HAP-1 (cell line): ENCODE measurements at regions not wholly inside any gene's neighbourhood (a gene's known extent, or its start where the extent isn't known, plus 50 kb on each side); places are given as distances from the start of the nearest gene placed in this dataset.

Source experiments
- DNase-seq, 2 experiments: peaks; one replicate each; pipeline ENCODE4 v3.0.0-alpha.2; 2016 to 2020; ENCODE audit warnings: low spot score in 2 of 2
- H3K27me3 ChIP-seq: fragments of 250-450 bp; sonication (Bioruptor Pico); 2 replicates; pipeline ENCODE4 v1.5.1; 2020; ENCODE audit warnings: low read depth, mild to moderate bottlenecking, moderate library complexity
- H3K36me3 ChIP-seq: fragments of 250-450 bp; sonication (Bioruptor Pico); replicated peaks from 2 replicates; pipeline ENCODE4 v1.5.1; 2020; ENCODE audit warnings: mild to moderate bottlenecking
- H3K4me1 ChIP-seq: fragments of 250-450 bp; sonication (Bioruptor Pico); 2 replicates; pipeline ENCODE4 v1.5.1; 2020; ENCODE audit warnings: mild to moderate bottlenecking
- H3K4me3 ChIP-seq: fragments of 250-450 bp; sonication (Bioruptor Pico); 2 replicates; pipeline ENCODE4 v1.5.1; 2020; ENCODE audit warnings: mild to moderate bottlenecking, moderate library complexity
- H3K9me3 ChIP-seq: fragments of 250-450 bp; sonication (Bioruptor Pico); 2 replicates; pipeline ENCODE4 v1.5.1; 2020; ENCODE audit warnings: mild to moderate bottlenecking, moderate library complexity
- in situ Hi-C: fragments of 300-500 bp; cut with MboI; formaldehyde crosslinking; loops from 3 replicates; pipeline ENCODE4 v1.14.3; 2020; ENCODE audit warnings: low sequenced_read_pairs, inconsistent platforms, mixed read lengths

DNA sequence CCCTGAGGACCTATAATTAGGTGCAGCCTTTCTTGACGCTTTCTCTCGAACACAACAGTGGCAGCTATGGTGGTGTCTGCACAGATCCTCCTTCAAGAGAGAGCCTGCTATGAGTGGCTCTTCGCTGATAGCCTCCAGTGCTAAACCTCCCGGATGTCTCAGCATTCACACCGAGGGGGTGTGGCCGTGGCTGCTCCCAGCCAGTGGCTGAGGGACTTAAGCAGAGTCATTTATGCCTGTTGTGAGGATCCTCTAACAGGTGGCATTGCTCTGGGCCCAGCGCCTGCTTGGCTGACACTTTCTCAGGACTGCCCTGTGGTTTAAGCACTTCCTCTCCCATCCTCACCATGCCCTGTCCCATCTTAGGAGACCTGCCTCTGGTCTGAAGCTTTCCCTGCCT is 592.0 kb upstream of the LRRTM1 start:
- H3K4me1 ChIP-seq = peaks cover 15% of the 10 kb centered on the region
- no peak overlapping the region for H3K4me3 ChIP-seq
- no peaks in the 10 kb centered on the region for H3K27me3 ChIP-seq
- no peak for DNase-seq
- in situ Hi-C loops = no loop called here
- no peaks in the 10 kb centered on the region for H3K36me3 ChIP-seq
- no peaks in the 10 kb centered on the region for H3K9me3 ChIP-seq

DNA sequence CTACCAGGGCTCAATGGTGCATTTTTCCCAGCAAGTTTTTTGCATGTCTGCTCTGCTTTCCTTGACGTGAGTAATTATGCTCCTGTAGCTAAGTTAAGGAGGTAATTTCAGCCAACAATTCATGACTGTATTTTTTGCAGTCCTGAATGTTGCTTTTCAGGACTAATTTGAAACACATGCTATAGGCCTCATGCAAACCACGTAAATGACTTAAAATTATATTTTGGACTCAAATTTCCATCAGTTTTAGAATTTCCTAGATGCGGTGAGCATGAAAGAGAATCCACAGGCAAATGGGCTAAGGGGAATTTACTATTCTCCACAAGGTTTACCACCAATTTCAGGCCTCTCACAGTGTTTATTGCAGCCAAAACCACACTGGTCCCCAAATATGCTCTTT is 589.9 kb upstream of the LRRTM1 start:
- Histone ChIP-seq H3K27me3 (no peaks in the 10 kb centered on the region), H3K4me3 (no peak overlapping the region), H3K9me3 (no peaks in the 10 kb centered on the region), H3K4me1 (peaks cover 15% of the 10 kb centered on the region), H3K36me3 (no peaks in the 10 kb centered on the region)
- DNase-seq = no peak
- in situ Hi-C loops = no loop called here

DNA sequence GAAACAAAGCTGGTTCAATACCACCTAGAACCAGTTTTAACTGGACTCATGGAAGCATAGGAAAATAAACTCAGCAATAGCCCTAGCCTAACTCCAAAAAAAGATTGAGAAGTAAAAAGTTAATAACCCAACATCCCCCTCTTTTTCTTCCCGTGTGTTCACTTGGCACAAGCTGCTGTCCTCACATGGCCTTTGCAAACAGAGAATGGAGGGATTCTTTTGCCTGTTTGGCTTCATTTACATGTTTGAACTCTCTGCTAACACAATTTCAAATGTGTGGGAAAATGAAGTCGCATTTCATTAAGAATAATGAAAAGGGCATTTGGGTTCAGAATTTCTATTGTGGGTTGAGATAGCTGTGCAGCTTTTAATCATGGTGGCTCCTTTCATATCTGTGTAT is 589.2 kb upstream of the LRRTM1 start:
- Histone ChIP-seq H3K27me3 (no peaks in the 10 kb centered on the region), H3K36me3 (no peaks in the 10 kb centered on the region), H3K4me3 (no peak overlapping the region), H3K4me1 (peaks cover 15% of the 10 kb centered on the region), H3K9me3 (no peaks in the 10 kb centered on the region)
- in situ Hi-C loops = no loop called here
- DNase-seq = peak; percentile 9 to 32

DNA sequence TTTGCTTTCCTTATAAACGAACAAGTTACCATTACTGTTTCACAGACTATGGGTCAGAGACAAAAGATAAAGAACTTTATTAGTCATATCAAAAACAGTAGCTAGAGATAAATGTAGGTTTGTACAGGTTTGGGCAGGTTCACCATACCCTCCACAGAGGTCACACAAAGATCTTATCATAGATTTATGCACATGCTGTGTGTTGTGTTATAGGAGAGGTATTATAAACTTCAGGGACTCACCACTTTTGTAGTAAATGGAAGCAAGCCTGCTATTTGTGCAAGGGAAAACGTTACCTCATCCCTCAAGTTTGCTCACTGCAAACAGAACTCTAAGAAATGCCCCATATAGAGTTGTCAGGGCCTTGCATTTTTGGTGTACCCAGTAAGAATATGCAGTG is 584.5 kb upstream of the LRRTM1 start:
- in situ Hi-C loops = no loop called here
- Histone ChIP-seq H3K27me3 (no peaks in the 10 kb centered on the region), H3K9me3 (no peaks in the 10 kb centered on the region), H3K4me1 (peaks cover 22% of the 10 kb centered on the region), H3K36me3 (no peaks in the 10 kb centered on the region), H3K4me3 (no peak overlapping the region)
- DNase-seq = no peak

DNA sequence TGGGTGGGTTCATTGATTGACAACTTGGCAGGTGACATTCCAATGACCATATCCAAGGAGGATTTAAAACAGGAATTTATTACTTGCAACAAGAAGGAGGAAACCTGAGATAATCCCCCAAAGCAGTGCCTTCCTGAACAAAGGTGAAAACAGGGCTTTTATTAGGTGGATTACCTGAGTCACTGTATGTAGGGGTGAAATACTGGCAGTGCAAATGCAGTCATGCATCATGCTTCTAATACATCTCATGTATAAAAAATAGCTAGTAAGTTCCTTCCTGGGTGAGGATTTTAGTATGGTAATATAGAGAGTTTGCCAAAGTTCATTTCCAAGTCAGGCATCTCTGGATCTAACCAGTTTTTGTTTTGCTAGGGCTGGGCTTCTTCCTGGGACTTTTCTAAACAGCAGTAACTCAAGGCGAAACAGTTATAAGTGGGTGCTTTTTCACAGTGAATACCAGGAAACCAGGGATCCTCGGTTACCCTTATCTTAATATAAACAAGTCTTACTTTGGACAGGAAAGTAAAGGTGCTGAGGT is 583.4 kb upstream of the LRRTM1 start:
- H3K27me3 ChIP-seq = no peaks in the 10 kb centered on the region
- peaks cover 12% of the 10 kb centered on the region for H3K4me1 ChIP-seq
- DNase-seq = no peak
- in situ Hi-C loops = no loop called here
- H3K36me3 ChIP-seq = no peaks in the 10 kb centered on the region
- no peak overlapping the region for H3K4me3 ChIP-seq
- H3K9me3 ChIP-seq = no peaks in the 10 kb centered on the region

DNA sequence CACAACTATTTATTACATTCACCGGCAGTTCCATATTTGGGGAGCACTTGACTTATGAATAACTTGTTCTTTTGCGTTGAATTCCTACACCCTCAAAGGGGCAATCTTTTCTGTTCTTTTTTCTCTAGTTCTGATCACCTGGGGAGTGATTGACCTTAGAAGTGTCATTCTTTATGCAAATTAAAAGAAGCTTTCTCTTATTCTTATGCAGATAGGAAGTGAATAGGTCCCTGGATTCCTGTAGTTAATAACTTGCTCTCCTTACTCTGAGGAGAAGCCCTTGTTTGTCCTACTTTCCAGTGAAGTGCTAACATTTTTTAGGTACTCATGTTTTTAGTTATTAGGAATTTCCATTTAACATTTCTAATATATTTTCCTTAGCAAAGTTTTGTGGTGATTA is 569.8 kb upstream of the LRRTM1 start:
- no peak overlapping the region for H3K4me3 ChIP-seq
- DNase-seq = peak in 1 of 2 experiments; percentile 61
- no peaks in the 10 kb centered on the region for H3K9me3 ChIP-seq
- peaks cover 17% of the 10 kb centered on the region for H3K4me1 ChIP-seq
- H3K27me3 ChIP-seq = no peaks in the 10 kb centered on the region
- in situ Hi-C loops = no loop called here
- no peaks in the 10 kb centered on the region for H3K36me3 ChIP-seq

DNA sequence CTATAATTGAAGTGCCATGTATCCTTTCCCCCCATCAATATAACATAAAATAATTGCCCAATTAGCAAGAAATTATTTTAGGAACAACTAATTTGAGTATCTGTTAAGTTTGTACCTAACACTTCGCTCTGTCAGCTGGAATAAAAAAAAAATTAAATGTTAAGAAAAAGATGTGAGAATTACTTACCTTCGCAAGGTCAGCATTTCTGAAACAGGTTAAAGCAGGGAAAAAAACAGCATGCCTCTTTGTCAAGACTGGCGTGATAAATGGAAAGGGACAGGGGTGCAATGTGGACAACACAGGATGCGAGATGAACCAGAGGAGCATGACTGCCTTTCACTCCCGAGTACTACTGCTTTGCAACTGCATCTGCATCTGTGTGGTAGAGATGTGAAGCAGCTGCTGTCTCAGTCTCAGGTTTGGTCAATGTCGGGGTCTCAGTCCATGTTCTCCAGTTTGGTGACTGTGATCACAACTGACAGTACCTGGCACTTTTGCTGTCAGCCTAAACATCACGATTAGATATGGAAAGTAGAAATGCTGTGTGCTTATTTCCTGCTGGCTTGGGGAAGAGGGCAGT is 565.4 kb upstream of the LRRTM1 start:
- H3K4me3 ChIP-seq = no peak overlapping the region
- DNase-seq = no peak
- H3K4me1 ChIP-seq = peaks cover 26% of the 10 kb centered on the region
- H3K9me3 ChIP-seq = no peaks in the 10 kb centered on the region
- in situ Hi-C loops = no loop called here
- H3K27me3 ChIP-seq = no peaks in the 10 kb centered on the region
- H3K36me3 ChIP-seq = no peaks in the 10 kb centered on the region

DNA sequence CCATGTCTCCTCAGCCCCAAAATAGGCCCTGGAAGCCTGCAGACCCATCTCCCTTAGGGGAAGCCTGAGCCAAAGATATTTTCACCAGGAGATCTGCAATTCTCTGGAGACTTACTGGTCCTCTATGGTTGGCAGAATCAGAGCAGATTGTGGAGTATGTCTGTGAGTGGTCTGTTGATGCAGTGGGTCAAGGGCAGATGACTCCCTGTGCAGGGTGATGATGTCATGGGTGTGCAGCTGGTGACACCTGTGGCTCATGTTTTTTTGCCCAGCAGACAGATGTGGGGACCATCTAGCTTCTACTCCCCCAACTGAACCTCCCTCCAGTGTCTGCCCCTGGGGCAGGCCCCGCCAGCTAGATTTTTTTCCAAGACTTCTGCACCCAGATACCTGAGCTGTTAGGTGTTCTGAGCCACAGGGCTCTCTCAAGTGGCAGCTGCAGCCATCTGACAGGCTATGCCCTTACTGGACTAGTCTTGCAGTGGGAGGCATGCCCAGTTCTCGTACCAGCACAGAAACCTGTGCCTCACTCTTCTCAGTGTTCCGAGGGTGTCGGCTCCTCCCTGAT is 558.7 kb upstream of the LRRTM1 start:
- peaks cover 11% of the 10 kb centered on the region for H3K4me1 ChIP-seq
- no peaks in the 10 kb centered on the region for H3K9me3 ChIP-seq
- DNase-seq = no peak
- H3K4me3 ChIP-seq = no peak overlapping the region
- H3K27me3 ChIP-seq = no peaks in the 10 kb centered on the region
- in situ Hi-C loops = no loop called here
- no peaks in the 10 kb centered on the region for H3K36me3 ChIP-seq

DNA sequence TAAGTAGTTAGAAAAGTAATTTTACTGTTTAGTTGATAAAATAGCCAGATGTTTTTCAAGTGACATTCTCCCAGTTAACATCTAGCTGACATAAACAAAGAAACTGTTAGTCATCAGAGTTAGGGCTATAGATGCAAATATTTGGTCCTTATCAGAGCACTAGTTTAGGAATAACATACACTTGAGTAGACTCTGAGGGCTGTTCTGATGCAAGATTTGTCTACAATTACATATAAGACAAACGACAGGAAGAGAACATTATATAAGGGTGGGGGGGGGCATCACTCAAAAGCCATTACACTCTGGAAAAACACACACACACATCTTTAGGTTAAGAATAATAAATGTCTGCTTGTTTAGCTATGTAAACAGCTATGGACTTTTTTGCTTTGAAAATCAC is 554.4 kb upstream of the LRRTM1 start:
- no peaks in the 10 kb centered on the region for H3K36me3 ChIP-seq
- H3K4me1 ChIP-seq = no peaks in the 10 kb centered on the region
- no peak for DNase-seq
- in situ Hi-C loops = no loop called here
- no peaks in the 10 kb centered on the region for H3K27me3 ChIP-seq
- no peaks in the 10 kb centered on the region for H3K9me3 ChIP-seq
- no peak overlapping the region for H3K4me3 ChIP-seq

DNA sequence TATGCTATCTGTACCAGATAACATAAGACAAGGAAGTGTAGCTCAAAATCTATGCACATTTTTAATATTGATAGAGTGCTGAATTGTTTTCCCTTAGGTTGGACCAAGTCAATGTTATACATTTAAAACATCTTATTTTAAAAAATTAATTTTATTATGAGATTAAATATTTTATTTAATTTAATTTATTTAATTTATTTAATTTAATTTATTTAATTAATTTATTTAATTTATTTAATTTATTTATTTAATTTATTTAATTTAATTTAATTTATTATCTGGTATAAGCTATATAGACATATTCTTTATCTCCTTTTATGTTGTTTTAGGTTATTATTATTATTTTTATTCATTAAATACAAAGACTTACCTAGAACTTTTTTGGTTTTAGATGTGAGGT is 551.7 kb upstream of the LRRTM1 start:
- Histone ChIP-seq H3K36me3 (no peaks in the 10 kb centered on the region), H3K4me1 (no peaks in the 10 kb centered on the region)
- in situ Hi-C loops = no loop called here

DNA sequence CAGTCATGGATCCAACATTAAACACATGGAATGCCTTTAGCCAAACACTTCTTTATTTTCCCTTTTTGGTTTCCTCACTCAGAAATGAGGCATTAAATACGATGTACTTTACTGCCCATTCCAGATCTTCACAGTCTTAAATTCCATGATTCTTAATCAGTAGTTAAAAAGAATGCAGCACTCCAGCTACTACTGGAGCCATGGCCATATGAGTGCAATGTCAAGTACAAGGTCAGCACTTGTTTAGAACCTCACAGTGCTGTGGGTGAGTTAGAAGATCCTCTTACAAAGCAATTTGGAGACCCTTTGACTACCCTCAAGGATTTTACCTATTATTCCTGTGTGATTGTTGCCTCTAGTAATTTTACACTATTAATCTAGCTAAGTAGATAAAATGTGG is 550.3 kb upstream of the LRRTM1 start:
- no peaks in the 10 kb centered on the region for H3K36me3 ChIP-seq
- H3K4me1 ChIP-seq = no peaks in the 10 kb centered on the region
- no peaks in the 10 kb centered on the region for H3K27me3 ChIP-seq
- in situ Hi-C loops = no loop called here
- no peak for DNase-seq
- no peaks in the 10 kb centered on the region for H3K9me3 ChIP-seq
- H3K4me3 ChIP-seq = no peak overlapping the region

More for the DNA sequence above, 551.7 kb upstream of the LRRTM1 start:
- Histone ChIP-seq H3K27me3 (no peaks in the 10 kb centered on the region), H3K4me3 (no peak overlapping the region), H3K9me3 (no peaks in the 10 kb centered on the region)
- DNase-seq = no peak

DNA sequence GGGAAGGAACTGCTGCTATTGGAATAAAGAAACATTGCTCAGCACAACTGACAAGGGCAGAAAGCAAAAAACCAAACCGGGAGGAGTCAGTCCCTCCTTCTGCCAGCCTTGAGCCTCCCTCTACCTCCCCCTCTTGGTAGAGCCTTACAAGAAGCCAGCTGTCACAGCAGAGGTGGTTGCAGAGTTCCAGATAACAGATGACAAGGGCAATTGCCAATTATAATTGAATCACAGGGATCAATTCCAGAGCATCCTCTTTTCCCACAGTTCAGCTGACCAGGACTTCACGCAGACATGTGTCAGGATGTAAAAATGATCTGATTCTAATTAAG is 548.2 kb upstream of the LRRTM1 start:
- Histone ChIP-seq H3K36me3 (no peaks in the 10 kb centered on the region), H3K27me3 (no peaks in the 10 kb centered on the region), H3K4me1 (no peaks in the 10 kb centered on the region), H3K9me3 (no peaks in the 10 kb centered on the region), H3K4me3 (no peak overlapping the region)
- in situ Hi-C loops = no loop called here
- DNase-seq = peak in 1 of 2 experiments; percentile 12

DNA sequence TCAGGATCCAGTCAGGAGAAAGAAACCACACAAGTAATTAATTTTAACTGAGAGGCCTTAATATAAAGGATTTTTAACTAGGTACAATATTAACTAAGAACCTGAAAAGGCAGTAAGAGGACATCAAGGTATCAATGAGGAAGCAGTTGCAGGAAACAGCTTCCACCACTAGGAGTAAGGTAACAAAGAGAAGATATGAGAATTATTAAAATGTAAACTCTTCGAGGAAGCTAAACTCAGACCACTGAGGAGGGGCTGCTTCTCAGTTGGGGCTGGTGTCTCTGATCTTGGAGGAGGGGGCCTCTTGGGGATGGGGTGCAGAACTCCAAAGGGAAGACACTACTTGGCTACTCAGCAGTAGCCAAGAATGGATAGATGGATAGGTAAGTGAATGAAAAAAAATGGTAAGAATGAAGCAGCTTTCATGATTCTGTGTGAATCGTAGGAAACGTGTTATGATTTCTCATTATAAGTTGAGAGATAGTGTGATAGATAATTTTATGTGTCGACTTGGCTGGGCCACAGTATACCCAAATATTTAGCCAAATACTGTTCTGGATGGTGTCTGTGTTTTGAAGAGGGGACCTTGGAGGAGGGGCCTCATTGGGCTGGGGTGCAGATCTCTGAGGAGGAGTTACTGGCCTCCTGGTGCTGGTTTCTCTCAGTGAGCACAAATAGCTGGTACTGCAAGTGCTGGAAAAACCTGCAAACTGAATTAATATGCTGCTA is 547.7 kb upstream of the LRRTM1 start:
- Histone ChIP-seq H3K36me3 (no peaks in the 10 kb centered on the region), H3K9me3 (no peaks in the 10 kb centered on the region), H3K4me1 (no peaks in the 10 kb centered on the region), H3K27me3 (no peaks in the 10 kb centered on the region), H3K4me3 (no peak overlapping the region)
- no peak for DNase-seq
- in situ Hi-C loops = no loop called here

DNA sequence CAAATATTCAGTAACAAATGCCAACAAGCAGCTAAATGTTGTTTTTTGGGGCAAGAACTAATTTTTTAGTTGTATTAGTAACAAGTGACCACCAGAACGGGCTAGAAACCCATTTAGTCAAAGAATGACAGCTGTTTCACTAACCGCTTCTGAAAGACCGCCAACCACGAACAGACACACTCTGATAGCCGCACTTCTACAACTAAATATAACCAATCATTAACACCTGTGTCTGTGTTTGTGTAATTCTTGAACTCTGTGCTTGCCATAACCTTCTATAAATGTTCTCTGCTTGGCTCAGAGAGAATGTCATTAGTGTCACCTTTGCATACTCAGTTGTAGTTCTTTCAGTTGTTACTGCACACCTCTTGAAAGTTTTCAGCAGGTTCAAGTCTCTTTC is 526.3 kb upstream of the LRRTM1 start:
- Histone ChIP-seq H3K27me3 (no peaks in the 10 kb centered on the region), H3K36me3 (no peaks in the 10 kb centered on the region), H3K4me3 (no peak overlapping the region), H3K9me3 (no peaks in the 10 kb centered on the region), H3K4me1 (no peaks in the 10 kb centered on the region)
- DNase-seq = no peak
- in situ Hi-C loops = no loop called here
